Prostate gland (tissue), 2 donors: ENCODE measurements at regions not wholly inside any gene's neighbourhood (a gene's known extent, or its start where the extent isn't known, plus 50 kb on each side); places are given as distances from the start of the nearest gene placed in this dataset.

Source experiments
- CTCF ChIP-seq, 4 experiments: fragments of 200-600 bp in 2 of 4; fragments of 450-650 bp in 2 of 4; sonication (generic) in 2 of 4; IDR thresholded peaks; 1 replicate in 3 of 4; 2 replicates in 1 of 4; pipeline ENCODE4 v1.5.1; 2016 to 2019; ENCODE audit warnings: antibody characterized with exemption in 4 of 4, mild to moderate bottlenecking in 2 of 4, moderate library complexity in 2 of 4
- POLR2AphosphoS5 ChIP-seq: sonication (generic); formaldehyde crosslinking; IDR thresholded peaks from one replicate; pipeline ENCODE4 v1.6.1; 2017; ENCODE audit warnings: antibody characterized with exemption

- no peak for TF ChIP-seq CTCF (IDR thresholded peaks at IDR 0.05)
- TF ChIP-seq POLR2AphosphoS5, result no peak
Observed at GRCh38 chr5:173761178-173761513, 127.0 kb upstream of the CPEB4 start.
